ENCODE measurements at regions not wholly inside any gene's neighbourhood (a gene's known extent, or its start where the extent isn't known, plus 50 kb on each side); places are given as distances from the start of the nearest gene placed in this dataset.
"Not testable (repeated sequence)": the region's sequence is repeated elsewhere in the genome, so short reads cannot be mapped to it uniquely, and the experiment has no call there.

DNA sequence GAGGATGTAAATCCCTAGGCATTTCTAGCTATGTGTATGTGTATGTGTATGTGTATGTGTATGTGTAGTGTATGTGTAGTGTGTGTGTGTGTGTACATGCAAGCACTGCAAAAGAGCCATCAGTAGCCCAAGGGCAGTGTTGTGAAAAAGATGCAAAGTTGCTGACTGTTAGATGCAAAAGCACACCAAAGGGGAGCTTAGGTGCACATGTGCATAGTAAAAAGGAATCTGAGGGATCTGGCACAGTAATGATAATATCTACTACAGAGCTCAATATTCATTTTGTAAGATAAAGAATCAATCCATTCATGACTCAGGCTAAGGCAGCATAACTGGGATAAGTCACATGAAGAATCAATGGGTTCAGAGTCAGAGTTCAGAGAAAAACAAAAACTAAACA is 80.2 kb downstream of the TMEM47 start:
- DNase-seq, result no peak

GRCh38 chrX:34565981-34566380 is 91.1 kb downstream of the TMEM47 start:
- DNase-seq, result no peak

DNA sequence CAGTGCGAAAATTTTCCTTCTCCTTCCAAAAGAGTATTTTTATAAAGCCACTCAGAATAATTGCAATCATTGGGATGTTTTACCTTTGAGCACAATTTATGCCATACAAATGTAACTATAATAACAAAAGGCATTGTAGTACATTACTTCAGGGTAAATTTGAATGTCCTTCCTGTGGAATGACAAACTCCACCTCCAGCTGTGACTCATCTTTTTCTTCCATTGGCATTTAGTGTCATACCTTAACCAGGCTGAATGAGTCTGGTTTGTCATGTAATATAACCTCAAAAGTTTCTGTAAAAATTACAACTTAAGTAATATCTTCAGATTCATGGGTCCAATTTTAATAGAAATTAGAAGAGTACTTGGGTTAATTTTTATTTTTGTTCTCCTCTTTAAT is 93.3 kb downstream of the TMEM47 start:
- no peak for DNase-seq

DNA sequence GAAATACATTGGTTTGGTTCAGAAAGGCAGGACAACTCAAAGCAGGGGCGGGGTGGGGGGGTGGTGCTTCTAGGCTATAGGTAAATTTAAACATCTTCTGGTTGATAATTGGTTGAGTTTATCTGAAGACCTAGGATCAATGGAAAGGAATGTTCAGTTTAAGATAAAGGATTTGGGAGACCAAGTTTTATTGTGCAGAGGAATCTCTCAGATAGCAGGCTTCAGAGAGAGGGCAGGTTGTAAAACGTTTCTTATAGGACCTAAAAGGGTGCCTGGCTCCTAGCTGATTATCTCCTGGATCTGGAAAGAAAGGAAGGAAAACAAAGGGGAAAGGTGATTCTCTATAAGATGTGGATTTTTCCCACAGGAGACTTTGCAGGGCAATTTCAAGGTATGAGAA is 94.0 kb downstream of the TMEM47 start:
- DNase-seq, result no peak

DNA sequence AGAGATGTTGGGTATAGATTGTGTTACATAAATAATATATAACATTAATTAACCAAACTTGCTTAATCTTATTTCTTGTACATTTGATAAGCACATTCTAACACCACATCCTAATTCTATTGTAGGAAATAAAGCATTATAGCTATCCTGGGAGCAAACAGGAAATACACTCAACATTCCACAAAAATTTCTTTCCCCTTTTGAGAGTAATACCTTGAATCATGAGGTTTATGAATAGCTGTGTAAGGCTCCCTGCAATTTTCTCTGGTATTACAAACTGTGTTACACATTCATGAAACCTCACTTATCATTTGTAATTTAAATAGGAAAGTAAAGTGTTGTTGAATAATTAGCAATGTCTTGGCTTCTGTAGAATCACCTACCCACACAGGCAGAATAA is 95.1 kb downstream of the TMEM47 start:
- DNase-seq, result no peak

- DNase-seq, result no peak
These were observed 96.9 kb downstream of the TMEM47 start for GRCh38 chrX:34560180-34560579.

- DNase-seq, result no peak
These were observed 97.8 kb downstream of the TMEM47 start for GRCh38 chrX:34559325-34559724.

- DNase-seq, result no peak
These were observed 99.4 kb downstream of the TMEM47 start for GRCh38 chrX:34557733-34558132.

- no peak for DNase-seq
These were observed 101.6 kb downstream of the TMEM47 start for GRCh38 chrX:34555481-34555880.

DNA sequence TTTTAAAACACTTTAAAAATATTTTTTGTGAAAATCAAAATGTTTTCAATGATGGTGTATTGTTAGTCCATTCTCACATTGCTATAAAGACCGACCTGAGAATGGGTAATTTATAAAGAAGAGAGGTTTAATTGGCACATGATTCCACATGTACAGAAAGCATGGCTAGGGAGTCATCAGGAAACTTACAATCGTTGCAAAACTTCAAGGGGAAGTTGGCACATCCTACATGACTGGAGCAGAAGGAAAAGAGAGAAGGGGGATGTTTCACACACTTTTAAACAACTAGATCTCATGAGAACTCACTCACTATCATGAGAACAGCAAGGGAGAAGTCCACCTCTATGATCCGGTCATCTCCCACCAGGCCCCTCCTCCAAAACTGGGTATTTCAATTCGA is 110.7 kb downstream of the TMEM47 start:
- no peak for DNase-seq

- no peak for DNase-seq
These were observed 129.0 kb downstream of the TMEM47 start for GRCh38 chrX:34528081-34528480.

GRCh38 chrX:34521563-34521962 is 135.5 kb downstream of the TMEM47 start:
- DNase-seq, result no peak

DNA sequence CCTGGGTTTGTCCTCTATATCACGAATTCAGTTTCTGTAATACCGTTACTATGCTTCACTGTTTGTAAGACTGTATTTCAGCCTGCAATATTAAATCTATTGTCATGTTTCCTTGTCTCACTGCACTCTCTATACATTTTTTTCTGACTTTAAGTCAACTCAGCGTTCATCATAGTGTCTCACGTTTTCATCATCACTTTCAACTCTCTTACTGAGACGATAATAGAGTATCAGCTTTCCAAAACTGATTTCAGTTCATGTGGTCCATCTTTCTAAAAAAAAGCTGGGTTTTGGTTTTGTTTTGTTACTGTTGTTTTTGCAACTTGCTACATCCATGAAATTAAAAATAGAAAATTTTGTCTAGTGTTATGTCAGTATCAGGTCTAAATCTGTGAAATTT is 147.7 kb downstream of the TMEM47 start:
- DNase-seq, result no peak

DNA sequence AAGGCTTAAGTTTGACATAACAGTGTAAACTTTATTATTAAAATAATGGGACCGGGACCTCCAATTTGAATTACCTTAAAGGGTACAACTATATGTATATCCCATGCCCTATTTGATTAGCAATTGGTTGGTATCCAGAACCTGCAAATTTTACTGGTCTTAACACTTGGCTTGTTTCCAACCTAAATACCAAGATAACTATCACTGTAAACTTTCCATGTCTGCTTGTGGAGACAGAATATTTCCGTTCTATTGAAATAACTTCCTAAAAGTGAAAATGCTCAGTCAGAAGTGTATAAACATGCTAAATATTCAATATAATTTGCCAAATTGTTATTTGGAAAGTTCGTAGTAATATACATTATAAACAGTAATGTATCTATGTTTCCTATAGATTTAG is 154.0 kb downstream of the TMEM47 start:
- no peak for DNase-seq

GRCh38 chrX:34493086-34493485 is 164.0 kb downstream of the TMEM47 start:
- DNase-seq, result no peak

GRCh38 chrX:34491126-34491525 is 166.0 kb downstream of the TMEM47 start:
- DNase-seq, result no peak

GRCh38 chrX:34487364-34487763 is 169.7 kb downstream of the TMEM47 start:
- DNase-seq, result no peak

DNA sequence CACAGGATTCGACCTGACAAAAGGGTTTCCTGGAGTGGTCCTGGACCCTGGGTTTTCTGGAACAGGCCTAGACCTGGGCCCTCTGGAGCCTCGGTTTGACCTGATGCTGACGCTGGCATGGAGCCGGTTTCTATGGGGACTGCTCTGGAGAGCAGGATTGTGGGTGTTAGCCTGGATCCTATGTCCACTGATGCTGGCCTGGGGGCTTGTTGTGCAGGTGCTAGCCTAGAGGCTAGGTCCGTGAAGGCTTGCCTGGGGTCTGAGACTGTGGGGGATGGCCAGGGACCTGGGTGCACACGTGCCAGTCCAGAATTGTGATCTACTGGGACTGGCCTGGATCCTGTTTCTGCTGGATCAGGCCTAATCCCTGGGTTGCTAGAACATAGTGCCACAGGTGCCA is 173.1 kb downstream of the TMEM47 start:
- DNase-seq, result no peak

- no peak for DNase-seq
These were observed 186.6 kb downstream of the TMEM47 start for GRCh38 chrX:34470507-34470906.

- DNase-seq, result no peak
These were observed 189.6 kb downstream of the TMEM47 start for GRCh38 chrX:34467437-34467836.

DNA sequence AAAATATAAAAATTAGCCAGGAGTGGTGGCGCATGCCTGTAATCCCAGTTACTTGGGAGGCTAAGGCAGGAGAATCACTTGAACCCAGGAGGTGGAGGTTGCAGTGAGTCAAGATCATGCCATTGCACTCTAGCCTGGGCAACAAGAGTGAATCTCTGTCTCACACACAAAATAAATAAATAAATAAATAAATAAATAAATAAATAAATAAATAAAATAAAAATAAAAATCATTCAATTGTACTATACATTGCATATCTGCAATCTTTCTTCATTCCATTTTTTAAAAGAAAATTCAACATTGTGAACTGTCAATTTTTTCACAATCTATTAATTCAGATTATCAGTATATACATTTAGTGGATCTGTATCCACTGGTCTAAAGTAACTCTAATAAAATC is 193.9 kb downstream of the TMEM47 start:
- DNase-seq, result not testable (repeated sequence)

DNA sequence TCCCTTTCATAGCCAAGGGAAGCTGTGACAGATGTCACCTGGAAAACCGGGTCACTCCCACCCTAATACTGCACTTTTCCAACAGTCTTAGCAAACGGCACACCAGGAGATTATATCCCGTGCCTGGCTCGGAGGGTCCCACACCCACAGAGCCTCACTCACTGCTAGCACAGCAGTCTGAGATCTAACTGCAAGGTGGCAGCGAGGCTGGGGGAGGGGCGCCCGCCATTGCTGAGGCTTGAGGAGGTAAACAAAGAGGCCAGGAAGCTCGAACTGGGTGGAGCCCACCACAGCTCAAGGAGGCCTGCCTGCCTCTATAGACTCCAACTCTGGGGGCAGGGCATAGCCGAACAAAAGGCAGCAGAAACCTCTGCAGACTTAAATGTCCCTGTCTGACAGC is 199.2 kb downstream of the TMEM47 start:
- not testable (repeated sequence) for DNase-seq

DNA sequence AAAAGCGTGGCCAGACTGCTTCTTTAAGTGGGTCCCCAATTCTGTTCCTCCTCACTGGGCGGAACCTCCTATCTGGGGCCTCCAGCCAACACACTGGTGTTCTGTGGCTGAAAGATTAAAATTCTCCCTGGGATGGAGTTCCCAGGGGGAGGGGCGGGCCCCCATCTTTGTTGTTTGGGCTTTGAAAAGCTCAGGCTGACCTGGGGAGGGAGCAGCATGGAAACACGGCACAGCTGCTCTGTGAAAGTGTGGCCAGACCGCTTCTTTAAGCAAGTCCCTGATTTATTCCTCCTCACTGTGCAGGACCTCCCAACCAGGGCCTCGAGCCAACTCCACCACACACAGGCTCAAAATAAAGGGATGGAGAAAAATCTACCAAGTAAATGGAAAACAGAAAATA is 219.5 kb downstream of the TMEM47 start:
- no peak for DNase-seq

DNA sequence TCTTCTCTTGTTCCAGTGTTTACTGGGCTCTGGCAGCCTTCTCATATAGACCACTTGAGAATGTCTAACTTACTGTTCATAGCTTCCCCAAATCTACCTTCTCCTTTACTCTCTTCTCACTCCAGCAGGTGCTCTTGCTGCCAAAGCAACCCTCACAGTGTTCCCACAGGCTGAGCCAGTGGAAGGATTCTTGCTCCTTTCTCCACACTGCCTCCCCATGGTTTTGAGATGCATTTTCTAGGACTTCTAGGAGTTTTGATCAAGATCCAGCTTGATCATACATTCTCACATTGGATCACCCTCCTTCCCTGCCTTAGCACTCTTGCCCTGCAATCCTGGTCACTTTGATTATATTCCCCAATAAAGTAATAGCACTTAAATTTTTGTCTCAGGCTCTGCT is 230.8 kb downstream of the TMEM47 start:
- no peak for DNase-seq

DNA sequence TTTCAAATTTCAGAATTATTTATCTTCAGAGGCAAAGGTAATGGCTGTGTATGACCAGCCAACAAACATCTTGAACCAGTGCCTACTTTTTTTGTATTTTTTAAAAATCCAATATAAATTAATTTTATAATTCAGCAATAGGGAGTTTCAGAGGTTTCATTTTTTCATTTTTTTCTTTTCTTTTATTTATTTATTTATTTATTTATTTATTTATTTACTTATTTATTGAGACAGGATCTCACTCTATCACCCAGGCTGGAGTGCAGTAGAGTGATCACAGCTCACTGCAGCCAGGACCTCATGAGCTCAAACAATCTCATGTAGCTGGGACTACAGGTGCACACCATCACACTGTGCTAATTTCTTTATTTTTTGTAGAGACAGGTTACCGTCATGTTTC is 250.5 kb downstream of the TMEM47 start:
- no peak for DNase-seq
